ENCODE measurements at regions not wholly inside any gene's neighbourhood (a gene's known extent, or its start where the extent isn't known, plus 50 kb on each side); places are given as distances from the start of the nearest gene placed in this dataset.

DNA sequence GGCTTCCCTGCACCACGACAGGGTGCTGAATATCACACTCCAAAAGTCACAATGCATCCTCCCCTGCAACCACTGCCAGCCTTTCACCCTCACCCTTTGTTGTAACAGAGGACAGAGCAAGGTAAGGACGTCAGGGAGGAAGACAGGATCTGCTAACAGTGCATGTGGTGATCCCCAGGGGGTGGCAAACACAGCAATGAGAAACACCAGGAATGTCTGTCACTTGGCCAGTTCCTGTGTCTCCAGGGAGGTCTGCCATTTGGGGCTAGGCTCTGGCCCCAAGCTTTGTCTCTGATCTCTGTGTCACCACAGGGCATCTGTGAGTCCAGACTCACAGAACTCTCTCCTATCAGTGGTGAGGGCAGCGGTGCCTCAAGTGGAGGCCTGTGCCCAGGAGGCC is 54.3 kb upstream of the SLC24A5 start:
- no peak for DNase-seq
- H3K36me3 ChIP-seq (ENCODE audit: low read depth): no peaks in the 10 kb centered on the region
- no peaks in the 10 kb centered on the region for H3K4me1 ChIP-seq (ENCODE audit: low read depth)
- ATAC-seq: no peak
- no peaks in the 10 kb centered on the region for H3K9me3 ChIP-seq
- intact Hi-C loops (cut with DNase I, micrococcal nuclease): no loop called here
- no peak overlapping the region for H3K4me3 ChIP-seq
- TF ChIP-seq, protein P1, sequence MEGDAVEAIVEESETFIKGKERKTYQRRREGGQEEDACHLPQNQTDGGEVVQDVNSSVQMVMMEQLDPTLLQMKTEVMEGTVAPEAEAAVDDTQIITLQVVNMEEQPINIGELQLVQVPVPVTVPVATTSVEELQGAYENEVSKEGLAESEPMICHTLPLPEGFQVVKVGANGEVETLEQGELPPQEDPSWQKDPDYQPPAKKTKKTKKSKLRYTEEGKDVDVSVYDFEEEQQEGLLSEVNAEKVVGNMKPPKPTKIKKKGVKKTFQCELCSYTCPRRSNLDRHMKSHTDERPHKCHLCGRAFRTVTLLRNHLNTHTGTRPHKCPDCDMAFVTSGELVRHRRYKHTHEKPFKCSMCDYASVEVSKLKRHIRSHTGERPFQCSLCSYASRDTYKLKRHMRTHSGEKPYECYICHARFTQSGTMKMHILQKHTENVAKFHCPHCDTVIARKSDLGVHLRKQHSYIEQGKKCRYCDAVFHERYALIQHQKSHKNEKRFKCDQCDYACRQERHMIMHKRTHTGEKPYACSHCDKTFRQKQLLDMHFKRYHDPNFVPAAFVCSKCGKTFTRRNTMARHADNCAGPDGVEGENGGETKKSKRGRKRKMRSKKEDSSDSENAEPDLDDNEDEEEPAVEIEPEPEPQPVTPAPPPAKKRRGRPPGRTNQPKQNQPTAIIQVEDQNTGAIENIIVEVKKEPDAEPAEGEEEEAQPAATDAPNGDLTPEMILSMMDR (IDR thresholded peaks at IDR 0.05): no peak
